ENCODE measurements at regions not wholly inside any gene's neighbourhood (a gene's known extent, or its start where the extent isn't known, plus 50 kb on each side); places are given as distances from the start of the nearest gene placed in this dataset.
"Not testable (repeated sequence)": the region's sequence is repeated elsewhere in the genome, so short reads cannot be mapped to it uniquely, and the experiment has no call there.

- DNase-seq = no peak
These were observed 931.4 kb downstream of the QKI start for GRCh38 chr6:164345806-164346496.

DNA sequence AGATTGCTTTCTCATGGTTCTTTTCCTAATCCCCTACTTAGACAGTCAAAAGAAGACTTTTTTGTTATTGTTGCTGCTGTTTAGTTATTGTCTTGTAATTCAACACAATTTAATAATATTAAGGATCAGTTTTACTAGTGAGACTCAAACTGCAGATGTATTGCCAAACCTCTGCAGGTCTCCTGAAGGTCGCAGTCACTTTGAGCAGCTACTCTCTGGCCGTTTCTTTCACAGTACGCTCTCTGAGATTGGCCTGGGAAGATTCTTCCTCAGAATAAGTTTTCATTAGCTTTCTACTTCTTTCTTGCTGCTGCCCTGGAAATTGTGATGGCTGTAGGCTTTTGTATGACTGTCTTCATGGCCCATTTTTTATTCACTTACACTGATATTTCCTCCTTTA lies 930.8 kb downstream of the QKI start:
- no peak for DNase-seq

- DNase-seq = no peak
These were observed 930.3 kb downstream of the QKI start for GRCh38 chr6:164344801-164345291.

DNA sequence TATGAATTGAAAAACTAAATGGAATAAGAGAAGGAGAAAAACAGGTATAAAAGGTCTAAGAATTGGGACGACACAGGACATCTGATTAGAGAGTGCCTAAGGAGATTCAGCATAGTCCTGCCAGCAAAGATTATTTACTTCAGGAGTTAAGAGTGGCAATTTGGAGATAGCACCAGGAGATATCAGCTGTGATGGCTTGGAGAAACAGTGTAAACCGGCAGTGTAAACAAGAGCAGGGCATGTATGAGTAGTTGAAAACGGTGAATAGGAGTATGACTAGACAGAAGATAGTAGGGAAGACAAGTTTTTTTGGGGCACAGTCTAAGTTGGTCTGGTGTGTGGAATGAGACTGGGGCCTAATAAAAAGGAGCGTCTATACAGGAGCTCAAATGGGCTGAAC lies 924.9 kb downstream of the QKI start:
- not testable (repeated sequence) for DNase-seq

DNA sequence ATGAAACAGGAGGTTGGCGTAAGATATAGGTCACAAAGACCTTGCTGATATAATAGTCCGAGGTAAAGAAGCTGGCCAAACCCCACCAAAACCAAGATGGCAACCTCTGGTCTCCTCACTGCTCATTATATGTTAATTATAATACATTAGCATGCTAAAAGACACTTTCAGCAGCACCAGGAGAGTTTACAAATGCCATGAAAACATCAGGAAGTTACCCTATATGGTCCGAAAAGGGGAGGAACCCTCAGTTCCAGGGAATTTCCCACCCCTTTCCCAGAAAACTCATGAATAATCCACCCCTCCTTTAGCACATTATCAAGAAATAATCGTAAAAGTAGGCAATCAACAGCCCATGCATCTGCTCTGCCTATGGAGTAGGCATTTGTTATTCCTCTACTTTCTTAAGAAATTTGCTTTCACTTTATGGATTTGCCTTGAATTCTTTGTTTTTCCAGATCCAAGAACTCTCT lies 923.4 kb downstream of the QKI start:
- DNase-seq = no peak

DNA sequence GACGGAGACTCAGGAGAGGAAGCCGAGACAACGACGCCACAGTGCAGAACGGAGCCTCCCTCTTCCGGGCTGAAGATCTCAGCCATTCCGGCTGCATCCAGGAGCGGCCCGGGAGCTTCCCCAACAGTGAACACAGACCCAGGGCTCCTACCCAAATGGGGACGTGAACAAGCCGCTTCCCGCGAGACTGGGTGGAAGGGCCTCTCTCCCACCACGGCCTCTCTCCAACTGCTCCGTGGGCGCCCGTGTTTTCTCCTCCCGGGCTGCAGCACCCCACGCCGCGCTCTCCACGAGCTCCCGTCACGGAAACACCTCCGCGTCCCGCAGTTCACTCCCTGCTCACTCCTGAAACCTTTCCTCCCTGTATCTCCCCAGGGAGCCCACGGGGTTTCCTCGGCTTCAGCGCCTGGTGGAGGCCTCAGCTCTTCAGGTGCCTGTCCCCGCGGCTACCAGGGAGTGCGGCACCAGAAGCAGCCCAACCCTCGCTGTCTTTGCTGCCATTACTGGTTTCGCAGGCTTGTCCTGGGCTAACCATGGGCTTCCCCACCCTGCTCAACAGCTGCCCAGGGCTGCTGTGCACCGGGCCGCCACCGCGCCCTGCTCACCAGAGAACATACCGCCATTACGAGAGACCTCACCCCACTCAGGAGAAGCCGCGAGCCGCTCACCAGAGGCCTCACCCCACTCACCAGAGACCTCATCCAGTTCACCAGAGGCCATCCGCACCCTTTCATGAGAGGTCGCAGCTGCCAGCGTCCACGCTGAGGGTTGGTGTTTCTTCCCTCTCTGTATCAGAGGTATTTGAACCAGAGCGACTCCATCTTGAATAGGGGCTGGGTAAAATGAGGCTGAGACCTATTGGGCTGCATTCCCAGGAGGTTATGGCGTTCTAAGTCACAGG lies 922.8 kb downstream of the QKI start:
- DNase-seq = no peak

DNA sequence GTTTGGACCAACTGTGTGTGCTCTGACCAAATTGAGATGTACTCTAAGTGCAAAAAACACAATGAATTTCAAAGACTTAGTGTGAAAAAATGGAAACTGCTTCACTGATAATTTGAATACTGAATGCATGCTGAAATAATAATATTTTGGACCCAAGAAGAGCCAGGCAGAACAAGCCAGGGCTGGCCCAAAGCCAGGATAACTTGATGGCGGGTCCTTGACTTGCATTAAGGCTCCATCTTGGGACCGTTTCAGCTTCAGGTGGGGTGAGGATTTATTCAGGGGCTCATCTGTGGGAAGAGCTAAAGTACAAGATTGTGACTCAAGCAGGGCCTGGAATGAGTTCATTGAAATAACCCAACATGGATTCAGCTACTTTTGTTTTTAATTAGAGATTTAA lies 921.9 kb downstream of the QKI start:
- DNase-seq = no peak

- no peak for DNase-seq
These were observed 916.5 kb downstream of the QKI start for GRCh38 chr6:164331026-164331425.

DNA sequence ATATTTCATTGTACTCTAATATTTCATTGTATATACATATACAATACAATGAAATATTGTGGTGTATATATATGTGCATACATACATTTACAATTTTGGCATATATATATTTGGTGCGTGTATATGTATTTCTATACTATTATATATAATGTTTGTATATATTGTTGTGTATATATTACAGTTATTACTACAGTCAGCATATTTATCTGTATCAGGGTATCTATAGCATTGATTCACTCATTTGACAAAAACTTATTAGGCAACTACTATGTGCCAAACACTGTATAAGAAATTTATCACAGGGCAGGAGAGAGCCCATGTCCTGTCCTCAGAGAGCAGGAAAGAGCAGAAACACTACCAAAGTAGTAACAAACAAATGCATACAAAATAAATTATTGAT lies 910.6 kb downstream of the QKI start:
- DNase-seq = no peak

GRCh38 chr6:164322533-164322932 lies 908.0 kb downstream of the QKI start:
- no peak for DNase-seq

GRCh38 chr6:164321297-164321696 lies 906.8 kb downstream of the QKI start:
- DNase-seq = no peak

GRCh38 chr6:164315376-164315775 lies 900.9 kb downstream of the QKI start:
- no peak for DNase-seq

GRCh38 chr6:164308339-164308738 lies 893.8 kb downstream of the QKI start:
- no peak for DNase-seq

DNA sequence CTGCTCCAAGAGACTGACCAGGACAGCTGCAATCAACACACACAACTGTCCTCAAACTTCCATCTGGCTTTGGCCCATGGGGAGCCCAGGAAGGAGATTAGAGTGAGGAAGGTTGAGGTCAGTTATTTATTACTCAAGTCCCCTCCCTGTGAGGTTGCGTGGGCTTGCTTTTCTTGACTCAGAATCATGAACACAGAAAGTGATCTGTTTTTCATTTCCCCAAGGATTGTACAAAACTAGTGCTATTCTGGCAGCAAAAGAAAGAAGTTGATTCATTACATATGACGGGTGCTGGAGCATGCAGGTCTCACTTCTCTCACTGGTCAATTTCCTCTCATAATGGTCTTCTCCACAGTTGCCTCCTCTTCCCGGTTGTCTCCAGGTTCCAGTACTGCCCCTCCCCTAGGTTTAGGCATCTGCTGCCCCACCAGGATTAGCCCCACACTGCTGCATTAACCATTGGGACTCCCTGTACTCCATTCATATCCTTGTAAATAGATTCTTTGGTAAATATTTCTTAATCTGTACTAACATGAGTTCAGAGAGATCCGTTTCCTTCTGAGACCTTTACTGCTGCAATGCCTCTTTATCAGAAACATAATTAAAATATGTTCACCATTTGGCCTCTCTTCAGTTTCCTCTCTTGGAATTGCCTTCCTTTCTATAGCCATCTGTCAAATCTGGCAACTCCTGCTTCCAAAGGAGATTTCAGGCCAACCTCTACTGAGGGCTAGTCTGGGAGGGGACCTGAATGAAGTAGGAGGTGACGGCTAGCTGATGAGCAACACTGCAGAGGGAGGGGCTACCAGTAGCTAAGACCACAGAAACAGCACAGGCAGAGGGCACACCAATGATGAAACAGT lies 888.8 kb downstream of the QKI start:
- DNase-seq = no peak

DNA sequence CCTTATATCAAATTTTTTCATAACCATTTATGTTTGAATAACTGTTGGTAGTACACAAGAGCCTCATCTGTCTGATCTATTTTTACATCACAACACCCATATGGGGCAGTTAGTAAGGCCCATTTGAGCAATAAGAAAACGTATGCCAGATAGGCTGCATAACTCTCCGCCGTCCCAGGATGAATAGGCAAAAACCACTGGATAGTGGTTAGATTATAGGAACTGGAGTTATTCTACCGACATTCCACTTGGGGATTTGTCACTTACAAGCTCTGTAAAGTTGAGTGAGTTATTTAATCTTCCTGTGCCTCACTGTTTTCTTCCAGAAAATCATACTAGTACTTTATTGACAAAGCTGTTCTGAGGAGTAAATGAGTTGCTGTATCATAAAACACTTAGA lies 881.9 kb downstream of the QKI start:
- DNase-seq = no peak

GRCh38 chr6:164294047-164294784 lies 879.7 kb downstream of the QKI start:
- DNase-seq = no peak

DNA sequence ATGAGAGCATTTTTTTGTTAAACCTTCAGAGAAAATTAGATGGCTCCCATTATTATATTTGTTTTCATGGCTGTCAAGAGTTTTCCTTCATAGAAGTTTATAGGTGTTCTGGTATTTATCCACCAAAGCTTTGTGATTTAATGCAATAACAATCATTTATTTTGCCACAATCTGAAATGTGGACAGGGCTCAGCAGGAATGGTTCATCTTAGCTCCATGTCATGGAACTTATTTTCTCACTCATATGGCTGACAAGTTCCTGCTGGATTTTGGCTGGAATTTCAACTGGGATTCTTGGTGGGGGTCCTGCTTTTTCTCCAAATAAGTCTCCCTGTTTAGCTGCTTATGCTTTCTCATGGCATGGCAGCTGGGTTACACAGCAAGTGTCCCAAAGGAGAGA lies 876.7 kb downstream of the QKI start:
- no peak for DNase-seq

GRCh38 chr6:164290101-164290500 lies 875.6 kb downstream of the QKI start:
- DNase-seq = no peak

- DNase-seq = no peak
These were observed 871.5 kb downstream of the QKI start for GRCh38 chr6:164286011-164286410.

- DNase-seq = no peak
These were observed 869.1 kb downstream of the QKI start for GRCh38 chr6:164283574-164283973.

- no peak for DNase-seq
These were observed 861.7 kb downstream of the QKI start for GRCh38 chr6:164276211-164276610.

DNA sequence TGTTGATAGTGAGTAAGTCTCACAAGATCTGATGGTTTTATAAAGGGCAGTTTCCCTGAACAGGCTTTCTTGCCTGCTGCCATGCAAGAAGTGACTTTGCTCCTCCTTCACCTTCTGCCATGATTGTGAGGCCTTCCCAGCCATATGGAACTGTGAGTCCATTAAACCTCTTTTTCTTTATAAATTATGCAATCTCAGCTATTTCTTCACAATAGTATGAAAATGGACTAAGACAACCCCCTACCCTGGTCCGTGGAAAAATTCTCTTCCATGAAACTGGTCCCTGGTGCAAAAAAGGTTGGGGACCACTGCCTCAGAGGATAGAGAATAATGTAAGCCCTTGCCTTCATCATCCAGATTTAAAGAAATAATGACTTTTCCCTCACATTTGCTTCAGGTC lies 861.3 kb downstream of the QKI start:
- no peak for DNase-seq
